ENCODE measurements at regions not wholly inside any gene's neighbourhood (a gene's known extent, or its start where the extent isn't known, plus 50 kb on each side); places are given as distances from the start of the nearest gene placed in this dataset.
"Not testable (repeated sequence)": the region's sequence is repeated elsewhere in the genome, so short reads cannot be mapped to it uniquely, and the experiment has no call there.

GRCh38 chr10:30542001-30542894 lies 87.3 kb downstream of the LYZL2 start:
- Mint-ChIP-seq H3K9me3 (no peaks in the 10 kb centered on the region), H3K27ac (no peak overlapping the region), H3K27me3 (peaks cover 2% of the 10 kb centered on the region), H3K4me1 (ENCODE audit: low read depth) (peaks cover 12% of the 10 kb centered on the region), H3K36me3 (ENCODE audit: low read depth) (no peaks in the 10 kb centered on the region), H3K4me3 (no peak overlapping the region)
- peak; percentile 45 for ATAC-seq
- CTCF ChIA-PET, result interaction anchor here (1.1 to 2.5 kb wide), 6 partner anchors 9 to 150 kb away, joined by 4 to 14 read pairs (median 10); no protein-coding TSS in a partner anchor
- TF ChIP-seq CTCF (IDR thresholded peaks at IDR 0.05), result no peak
- intact Hi-C loops (cut with micrococcal nuclease), result no loop called here
- POLR2A ChIA-PET, result no interaction called here
- no peak for DNase-seq

DNA sequence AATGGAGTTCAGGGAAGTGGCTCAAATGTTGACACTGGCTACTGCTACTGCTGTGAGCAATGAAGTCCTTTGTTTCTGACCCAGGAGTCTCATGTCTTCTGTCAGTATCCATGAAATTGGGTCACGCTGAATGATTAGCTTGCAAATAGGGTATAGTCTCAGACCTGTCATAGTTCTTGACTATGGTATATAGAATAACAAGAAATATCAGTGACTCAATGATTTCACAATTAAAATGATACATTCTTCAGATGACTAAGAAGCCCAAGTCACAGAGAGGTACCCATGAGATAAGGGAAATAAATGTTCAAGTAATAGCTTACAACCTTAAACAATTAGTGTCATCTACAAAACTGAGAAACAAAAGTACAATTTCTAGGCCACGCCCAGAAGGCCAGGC lies 89.3 kb downstream of the LYZL2 start:
- Mint-ChIP-seq H3K9me3 (no peaks in the 10 kb centered on the region), H3K4me3 (no peak overlapping the region), H3K27ac (no peak overlapping the region), H3K4me1 (ENCODE audit: low read depth) (peaks cover 12% of the 10 kb centered on the region), H3K27me3 (no peaks in the 10 kb centered on the region), H3K36me3 (ENCODE audit: low read depth) (no peaks in the 10 kb centered on the region)
- CTCF ChIA-PET, result interaction anchor here (0.7 to 1.0 kb wide), 4 partner anchors 42 to 179 kb away, joined by 3 read pairs; no protein-coding TSS in a partner anchor
- DNase-seq, result no peak
- intact Hi-C loops (cut with micrococcal nuclease), result no loop called here
- POLR2A ChIA-PET, result no interaction called here
- peak; percentile 56 for ATAC-seq
- no peak for TF ChIP-seq CTCF (IDR thresholded peaks at IDR 0.05)

GRCh38 chr10:30538086-30538485 lies 91.5 kb downstream of the LYZL2 start:
- Mint-ChIP-seq H3K36me3 (ENCODE audit: low read depth) (no peaks in the 10 kb centered on the region), H3K27me3 (no peaks in the 10 kb centered on the region), H3K4me3 (no peak overlapping the region), H3K9me3 (no peaks in the 10 kb centered on the region), H3K27ac (no peak overlapping the region), H3K4me1 (ENCODE audit: low read depth) (peaks cover 18% of the 10 kb centered on the region)
- ChIA-PET POLR2A (no interaction called here), CTCF (interaction anchor here (1.4 to 4.1 kb wide), 6 partner anchors 44 to 540 kb away, joined by 3 to 31 read pairs (median 11); no protein-coding TSS in a partner anchor)
- DNase-seq (no peak), ATAC-seq (no peak)
- intact Hi-C loops (cut with micrococcal nuclease), result no loop called here
- no peak for TF ChIP-seq CTCF (IDR thresholded peaks at IDR 0.05)

GRCh38 chr10:30537586-30537985 lies 92.0 kb downstream of the LYZL2 start:
- ChIA-PET POLR2A (interaction anchor here (1.0 kb wide), 1 partner anchor 49 kb away, joined by 3 read pairs; no protein-coding TSS in a partner anchor), CTCF (interaction anchor here (1.2 to 4.1 kb wide), 7 partner anchors 44 to 539 kb away, joined by 3 to 31 read pairs (median 10); no protein-coding TSS in a partner anchor)
- ATAC-seq, result no peak
- Mint-ChIP-seq H3K4me3 (no peak overlapping the region), H3K9me3 (no peaks in the 10 kb centered on the region), H3K27ac (no peak overlapping the region), H3K36me3 (ENCODE audit: low read depth) (no peaks in the 10 kb centered on the region), H3K4me1 (ENCODE audit: low read depth) (peaks cover 16% of the 10 kb centered on the region), H3K27me3 (no peaks in the 10 kb centered on the region)
- no peak for DNase-seq
- intact Hi-C loops (cut with micrococcal nuclease), result no loop called here
- no peak for TF ChIP-seq CTCF (IDR thresholded peaks at IDR 0.05)

- H3K4me1 Mint-ChIP-seq (ENCODE audit: low read depth), result peaks cover 16% of the 10 kb centered on the region
- H3K27me3 Mint-ChIP-seq; DNase-seq; H3K9me3 Mint-ChIP-seq; ATAC-seq; H3K36me3 Mint-ChIP-seq (ENCODE audit: low read depth); intact Hi-C loops (cut with micrococcal nuclease); H3K27ac Mint-ChIP-seq; H3K4me3 Mint-ChIP-seq: not testable (repeated sequence)
- ChIA-PET POLR2A (interaction anchor here (0.7 to 1.0 kb wide), 2 partner anchors 49 to 148 kb away, joined by 3 read pairs; no protein-coding TSS in a partner anchor), CTCF (interaction anchor here (1.1 to 4.1 kb wide), 11 partner anchors 39 to 176 kb away, joined by 3 to 31 read pairs (median 4); no protein-coding TSS in a partner anchor)
These were observed 92.4 kb downstream of the LYZL2 start for GRCh38 chr10:30537158-30537557.

Data from activated CD8-positive, alpha-beta T cell treated with anti-CD3 and anti-CD28 coated beads for 36 hours (primary cell).